Inflammatory macrophage (primary cell): ENCODE measurements at regions not wholly inside any gene's neighbourhood (a gene's known extent, or its start where the extent isn't known, plus 50 kb on each side); places are given as distances from the start of the nearest gene placed in this dataset.
"Not testable (repeated sequence)": the region's sequence is repeated elsewhere in the genome, so short reads cannot be mapped to it uniquely, and the experiment has no call there.

Experiments
- DNase-seq, 2 donors: peaks; one replicate each; pipeline ENCODE4 v3.0.0-alpha.2; 2020 to 2022

GRCh38 chr20:29296256-29297230 is 1960.9 kb upstream of the DEFB115 start:
- DNase-seq: no peak

DNA sequence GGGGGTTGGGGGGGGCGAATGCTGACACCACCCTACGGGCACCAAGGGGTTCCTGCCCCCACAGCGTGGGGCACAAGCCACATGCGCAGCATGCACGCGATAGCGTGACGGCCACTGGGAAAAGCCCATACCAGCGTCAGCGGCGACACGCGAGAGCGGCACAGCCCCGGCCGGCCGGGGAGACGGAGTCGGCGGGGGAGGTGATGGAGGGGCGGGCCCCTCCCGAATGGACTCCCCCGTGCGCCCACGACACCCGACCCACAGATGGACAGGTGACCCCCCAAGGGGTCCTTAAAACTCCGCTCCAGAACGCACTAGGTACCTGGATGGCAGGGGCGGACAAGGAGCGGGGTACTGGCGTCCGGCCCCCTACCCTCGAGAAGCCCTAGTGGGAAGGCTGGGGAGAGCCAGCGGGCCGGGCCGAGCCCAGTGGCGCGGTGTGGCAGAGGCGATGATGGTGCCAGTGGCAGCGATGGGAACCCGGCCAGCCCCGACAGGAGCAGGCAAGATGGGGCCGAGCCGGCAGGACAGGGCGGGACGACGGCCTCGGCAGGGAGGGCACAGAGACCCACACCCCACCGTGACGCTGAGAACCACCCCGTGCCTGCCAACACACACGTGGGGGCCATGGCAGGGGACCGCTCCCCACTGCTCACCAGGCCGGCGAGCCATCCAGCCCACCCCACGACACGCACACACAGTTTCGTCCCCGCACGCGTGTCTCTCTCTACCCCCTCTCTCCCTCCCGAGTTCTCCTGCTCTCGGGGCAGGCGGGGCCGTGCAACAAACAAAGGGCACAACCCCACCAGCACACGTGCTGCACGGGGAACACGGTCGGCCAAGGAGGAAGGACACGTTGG is 1959.8 kb upstream of the DEFB115 start:
- no peak for DNase-seq

GRCh38 chr20:29298271-29298590 is 1959.2 kb upstream of the DEFB115 start:
- no peak for DNase-seq

DNA sequence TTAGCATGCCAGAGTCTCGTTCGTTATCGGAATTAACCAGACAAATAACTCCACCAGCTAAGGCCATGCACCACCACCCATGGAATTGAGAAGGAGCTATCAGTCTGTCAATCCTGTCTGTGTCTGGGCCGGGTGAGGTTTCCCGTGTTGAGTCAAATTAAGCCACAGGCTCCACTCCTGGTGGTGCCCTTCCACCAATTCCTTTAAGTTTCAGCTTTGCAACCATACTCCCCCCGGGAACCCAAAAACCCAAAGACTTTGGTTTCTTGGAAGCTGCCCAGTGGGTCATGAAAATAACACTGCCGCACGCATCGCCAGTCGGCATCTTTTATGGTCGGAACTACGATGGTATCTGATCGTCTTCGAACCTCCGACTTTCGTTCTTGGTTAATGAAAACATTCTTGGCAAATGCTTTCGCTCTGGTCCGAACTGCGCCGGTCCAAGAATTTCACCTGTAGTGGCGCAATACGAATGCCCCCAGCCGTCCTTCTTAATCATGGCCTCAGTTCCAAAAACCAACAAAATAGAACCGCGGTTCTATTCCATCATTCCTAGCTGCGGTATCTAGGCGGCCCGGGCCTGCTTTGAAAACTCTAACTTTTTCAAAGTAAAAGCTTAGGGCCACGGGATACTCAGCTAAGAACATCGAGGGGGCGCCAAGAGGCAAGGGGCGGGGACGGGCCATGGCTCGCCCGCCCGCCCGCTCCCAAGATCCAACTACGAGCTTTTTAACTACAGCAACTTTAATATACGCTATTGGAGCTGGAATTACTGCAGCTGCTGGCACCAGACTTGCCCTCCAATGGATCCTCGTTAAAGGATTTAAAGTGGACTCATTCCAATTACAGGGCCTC is 1958.5 kb upstream of the DEFB115 start:
- DNase-seq: no peak

GRCh38 chr20:29299811-29300578 is 1957.5 kb upstream of the DEFB115 start:
- DNase-seq: no peak

- DNase-seq: no peak
Measured at GRCh38 chr20:29300579-29301551, 1956.6 kb upstream of the DEFB115 start.

- no peak for DNase-seq
Measured at GRCh38 chr20:29301624-29302259, 1955.7 kb upstream of the DEFB115 start.

GRCh38 chr20:29302979-29303644 is 1954.4 kb upstream of the DEFB115 start:
- no peak for DNase-seq

DNA sequence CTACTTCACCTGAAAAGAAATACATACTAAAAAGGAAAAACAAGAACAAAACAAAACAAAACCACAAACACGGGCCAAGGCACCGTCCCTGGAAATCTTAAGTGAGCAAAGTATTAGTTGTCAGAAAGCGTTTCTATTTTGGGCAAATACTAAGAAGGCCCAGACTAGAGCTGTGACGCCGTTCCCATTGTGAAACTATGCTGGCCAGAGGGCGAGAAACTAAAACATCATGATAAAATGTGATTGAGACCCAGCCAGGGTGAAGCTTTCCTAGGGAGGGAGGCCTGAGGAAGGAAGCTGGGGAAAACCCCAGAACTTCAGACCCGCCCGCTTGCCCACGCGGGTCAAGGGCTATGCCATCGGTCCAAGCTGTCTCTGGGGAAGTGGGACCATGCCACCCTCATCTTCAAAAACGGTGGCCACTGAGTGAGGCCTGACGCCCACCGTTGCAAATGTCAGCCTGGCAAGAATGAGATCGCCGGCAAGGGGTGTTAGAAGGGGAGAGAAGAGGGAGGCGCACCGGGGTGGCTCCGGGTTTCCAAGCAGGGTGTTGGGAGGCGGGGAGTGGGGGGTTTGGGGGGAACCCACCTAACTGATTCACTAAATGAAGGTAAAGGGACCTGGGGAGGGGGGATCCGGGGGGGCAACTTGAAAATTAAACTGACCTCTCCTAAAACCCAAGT is 1950.9 kb upstream of the DEFB115 start:
- no peak for DNase-seq

- DNase-seq: not testable (repeated sequence)
Measured at GRCh38 chr20:29307484-29307883, 1950.0 kb upstream of the DEFB115 start.

- DNase-seq: not testable (repeated sequence)
Measured at GRCh38 chr20:29308956-29309355, 1948.5 kb upstream of the DEFB115 start.

GRCh38 chr20:29309481-29309880 is 1948.0 kb upstream of the DEFB115 start:
- DNase-seq: not testable (repeated sequence)

GRCh38 chr20:29311046-29311445 is 1946.4 kb upstream of the DEFB115 start:
- not testable (repeated sequence) for DNase-seq

DNA sequence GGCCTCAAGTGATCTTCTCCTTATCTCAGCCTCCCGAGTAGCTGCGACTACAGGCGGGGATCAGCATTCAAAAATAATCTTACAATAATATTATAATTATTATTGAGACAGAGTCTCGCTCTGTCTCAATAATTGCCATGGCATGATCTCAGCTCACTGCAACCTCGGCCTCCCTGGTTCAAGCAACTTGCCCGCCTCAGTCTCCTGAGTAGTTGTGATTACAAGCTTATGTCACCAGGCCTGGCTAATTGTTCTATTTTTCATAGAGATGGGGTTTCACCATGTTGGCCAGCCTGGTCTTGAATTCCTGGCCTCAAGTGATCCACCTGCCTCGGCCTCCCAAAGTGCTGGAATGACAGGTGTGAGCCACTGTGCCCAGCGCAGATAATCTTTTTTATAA is 1944.8 kb upstream of the DEFB115 start:
- DNase-seq: not testable (repeated sequence)

- no peak for DNase-seq
Measured at GRCh38 chr20:29313481-29313880, 1944.0 kb upstream of the DEFB115 start.

GRCh38 chr20:29314294-29314693 is 1943.2 kb upstream of the DEFB115 start:
- DNase-seq: no peak

- no peak for DNase-seq
Measured at GRCh38 chr20:29318871-29319461, 1938.5 kb upstream of the DEFB115 start.

- DNase-seq: no peak
Measured at GRCh38 chr20:29319725-29320124, 1937.7 kb upstream of the DEFB115 start.
